GM12878 (cell line): ENCODE measurements at regions not wholly inside any gene's neighbourhood (a gene's known extent, or its start where the extent isn't known, plus 50 kb on each side); places are given as distances from the start of the nearest gene placed in this dataset.

ENCODE experiments used
- ATAC-seq: fragments of 200-7000 bp; cut with Tn5 transposase; 3 replicates; pipeline ENCODE4 v1.9.1; 2020; ENCODE audit warnings: mild to moderate bottlenecking, moderate library complexity
- BruUV-seq: library from RNA; stranded (reverse); fragments of 400-500 nt; replicated peaks from 2 replicates; lab custom pipeline; 2021; lab: Mats Ljungman, UMichigan
- CTCF ChIA-PET: fragments of 300-600 bp; sonication (Branson Sonifier 250); formaldehyde crosslinking; extraction: SDS; loops from one replicate; lab custom pipeline; 2021; ENCODE audit warnings: inconsistent platforms; lab: Yijun Ruan, JAX
- POLR2A ChIA-PET: fragments of 350-600 bp; formaldehyde crosslinking; extraction: SDS; loops from one replicate; lab custom pipeline; 2021; ENCODE audit warnings: inconsistent platforms; lab: Charles Lee
- RAD21 ChIA-PET: fragments of 300-600 bp; sonication (Branson Sonifier 250); formaldehyde crosslinking; loops from one replicate; lab custom pipeline; 2023; ENCODE audit warnings: antibody characterized with exemption; ENCODE audit not compliant: unreplicated experiment; lab: Charles Lee
- SMC1A ChIA-PET: fragments of 300-600 bp; sonication (Branson Sonifier 250); formaldehyde crosslinking; loops from one replicate; lab custom pipeline; 2023; ENCODE audit not compliant: unreplicated experiment, uncharacterized antibody; lab: Charles Lee
- DNase-seq: peaks from one replicate; pipeline ENCODE4 v3.0.0-alpha.2; 2011; ENCODE audit warnings: low read depth, low spot score
- FAIRE-seq: peaks from 3 replicates; lab custom pipeline; 2011; peaks lifted over from hg19 to GRCh38; lab: Jason Lieb, UNC
- H2AFZ ChIP-seq: 2 replicates; pipeline ENCODE4 v1.6.0; 2011; ENCODE audit warnings: low read depth, low read length, control low read depth; ENCODE audit not compliant: control insufficient read depth
- H3K27ac ChIP-seq: 2 replicates; pipeline ENCODE4 v1.5.1; 2011; ENCODE audit warnings: control low read depth; ENCODE audit not compliant: control insufficient read depth, insufficient read depth
- H3K27me3 ChIP-seq, 2 experiments: replicated peaks in 1 of 2; 2 replicates each; pipeline versions ENCODE4 v1.6.0 to v1.6.1; 2011; ENCODE audit warnings: low read length in 1 of 2; ENCODE audit not compliant: control insufficient read depth in 2 of 2, insufficient read depth in 2 of 2
- H3K36me3 ChIP-seq, 2 experiments: 2 replicates each; pipeline ENCODE4 v1.5.1; 2011; ENCODE audit warnings: low read length in 1 of 2; ENCODE audit not compliant: control insufficient read depth in 2 of 2, insufficient read depth in 2 of 2
- H3K4me1 ChIP-seq: 2 replicates; pipeline ENCODE4 v1.6.1; 2011; ENCODE audit warnings: mild to moderate bottlenecking, low read length, moderate library complexity, mixed read lengths; ENCODE audit not compliant: control insufficient read depth, insufficient read depth
- H3K4me2 ChIP-seq: 2 replicates; pipeline ENCODE4 v1.6.0; 2011; ENCODE audit warnings: control low read depth; ENCODE audit not compliant: control insufficient read depth, insufficient read depth
- H3K4me3 ChIP-seq: fragments of 200-600 bp; sonication (generic); 2 replicates; pipeline ENCODE4 v1.5.1; 2016
- H3K79me2 ChIP-seq: 2 replicates; pipeline ENCODE4 v1.6.0; 2011; ENCODE audit warnings: low read length; ENCODE audit not compliant: control insufficient read depth, insufficient read depth
- H3K9ac ChIP-seq: 2 replicates; pipeline ENCODE4 v1.8.0; 2011; ENCODE audit warnings: low read length, control low read depth, mixed read lengths; ENCODE audit not compliant: control insufficient read depth, insufficient read depth
- H3K9me3 ChIP-seq: replicated peaks from 3 replicates; pipeline ENCODE4 v1.5.1; 2011; ENCODE audit warnings: mild to moderate bottlenecking, low read length; ENCODE audit not compliant: control insufficient read depth, insufficient read depth
- H4K20me1 ChIP-seq: 2 replicates; pipeline ENCODE4 v1.6.0; 2011; ENCODE audit not compliant: control insufficient read depth, insufficient read depth
- BCLAF1 ChIP-seq: fragments of 450-650 bp; IDR thresholded peaks from 2 replicates; pipeline ENCODE4 v1.6.1; 2017; ENCODE audit warnings: antibody characterized with exemption, mild to moderate bottlenecking, moderate library complexity
- MEF2A ChIP-seq: IDR thresholded peaks from 2 replicates; pipeline ENCODE4 v1.6.1; 2011; ENCODE audit warnings: low read depth, mild to moderate bottlenecking, low read length, moderate library complexity; ENCODE audit not compliant: insufficient read depth
- PAX5 ChIP-seq: IDR thresholded peaks from 2 replicates; pipeline ENCODE4 v1.6.1; 2011; ENCODE audit warnings: low read depth, low read length, borderline replicate concordance
- PRDM15 ChIP-seq: fragments of 450-650 bp; formaldehyde crosslinking; IDR thresholded peaks from 2 replicates; pipeline ENCODE4 v1.4.0; 2020; ENCODE audit warnings: mild to moderate bottlenecking, moderate library complexity
- SMAD5 ChIP-seq: IDR thresholded peaks from 2 replicates; pipeline ENCODE4 v1.6.1; 2016; ENCODE audit warnings: antibody characterized with exemption, low read depth
- USF2 ChIP-seq: IDR thresholded peaks from 2 replicates; pipeline ENCODE4 v1.6.1; 2011; ENCODE audit warnings: low read depth, low read length, improper control_type of control experiment, borderline replicate concordance
- WRNIP1 ChIP-seq: IDR thresholded peaks from 2 replicates; pipeline ENCODE4 v1.6.1; 2011; ENCODE audit warnings: low read depth, low read length, improper control_type of control experiment, borderline replicate concordance
- in situ Hi-C: fragments of 300-500 bp; cut with MboI; formaldehyde crosslinking; loops from 9 replicates; pipeline ENCODE4 v1.14.3; 2018; ENCODE audit warnings: mixed read lengths
- intact Hi-C: fragments of 100-400 bp; cut with micrococcal nuclease; formaldehyde crosslinking; loops from one replicate; pipeline ENCODE4 v1.14.2; 2022; ENCODE audit not compliant: unreplicated experiment
- TF ChIP-seq, protein P1 (sequence below): IDR thresholded peaks from 2 replicates; pipeline ENCODE4 v1.6.1; 2011; ENCODE audit warnings: borderline replicate concordance, low read depth, mild to moderate bottlenecking, moderate library complexity, low read length; ENCODE audit not compliant: insufficient read depth, poor library complexity, severe bottlenecking
- TF ChIP-seq, protein P2 (sequence below): fragments of 450-650 bp; IDR thresholded peaks from 2 replicates; pipeline ENCODE4 v1.6.1; 2017; ENCODE audit warnings: mild to moderate bottlenecking
- TF ChIP-seq, protein P3 (sequence below): IDR thresholded peaks from 2 replicates; pipeline ENCODE4 v1.6.1; 2011; ENCODE audit warnings: low read depth, mild to moderate bottlenecking, low read length, moderate library complexity, borderline replicate concordance; ENCODE audit errors: extremely low read depth

DNA sequence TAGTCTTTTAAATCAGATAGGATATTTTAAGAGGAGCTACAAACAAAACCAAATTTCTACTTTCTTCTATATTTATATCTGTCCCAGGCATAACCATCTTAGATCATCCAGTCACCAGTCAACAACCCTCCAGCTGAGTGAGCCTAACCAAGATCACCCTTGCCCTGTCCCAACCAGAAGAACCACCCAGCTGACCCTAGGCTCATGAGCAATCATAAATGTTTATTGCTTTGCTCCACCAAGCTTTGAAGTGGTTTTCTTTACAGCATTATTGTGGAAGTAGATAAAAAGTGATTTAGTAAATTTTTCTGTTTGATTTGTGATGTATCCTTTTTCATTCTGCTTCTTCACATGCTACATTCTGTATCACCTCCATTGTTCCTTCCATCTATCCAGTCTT is 167.2 kb upstream of the PIEZO2 start:
- intact Hi-C loops: no loop called here
- FAIRE-seq: no peak
- no peaks in the 10 kb centered on the region for H3K79me2 ChIP-seq
- no peak overlapping the region for H3K4me3 ChIP-seq
- CTCF ChIA-PET: interaction anchor here (0.7 kb wide), 1 partner anchor 350 kb away, joined by 3 read pairs; no protein-coding TSS in a partner anchor
- SMC1A ChIA-PET: interaction anchor here (1.2 kb wide), 1 partner anchor 10 kb away, joined by 5 read pairs; no protein-coding TSS in a partner anchor
- no peak for ATAC-seq
- no peaks in the 10 kb centered on the region for H4K20me1 ChIP-seq
- POLR2A ChIA-PET: no interaction called here
- no peak overlapping the region for H3K27ac ChIP-seq
- no peak overlapping the region for H3K9ac ChIP-seq
- H3K36me3 ChIP-seq: no peaks in the 10 kb centered on the region
- no peak overlapping the region for H2AFZ ChIP-seq
- no peaks in the 10 kb centered on the region for H3K9me3 ChIP-seq
- DNase-seq: no peak
- no peaks in the 10 kb centered on the region; a peak in 1 of 4 replicates for H3K27me3 ChIP-seq
- RAD21 ChIA-PET: interaction anchor here (1.0 kb wide), 1 partner anchor 10 kb away, joined by 3 read pairs; no protein-coding TSS in a partner anchor
- H3K4me2 ChIP-seq: no peak overlapping the region
- in situ Hi-C loops: loop anchor here (10.0 kb wide), 1 partner anchor 238 kb away; no protein-coding TSS in a partner anchor
- no peaks in the 10 kb centered on the region for H3K4me1 ChIP-seq
- no TSS peak for BruUV-seq
- TF ChIP-seq BCLAF1: no peak
- no peak for TF ChIP-seq PAX5
- TF ChIP-seq, protein P1, sequence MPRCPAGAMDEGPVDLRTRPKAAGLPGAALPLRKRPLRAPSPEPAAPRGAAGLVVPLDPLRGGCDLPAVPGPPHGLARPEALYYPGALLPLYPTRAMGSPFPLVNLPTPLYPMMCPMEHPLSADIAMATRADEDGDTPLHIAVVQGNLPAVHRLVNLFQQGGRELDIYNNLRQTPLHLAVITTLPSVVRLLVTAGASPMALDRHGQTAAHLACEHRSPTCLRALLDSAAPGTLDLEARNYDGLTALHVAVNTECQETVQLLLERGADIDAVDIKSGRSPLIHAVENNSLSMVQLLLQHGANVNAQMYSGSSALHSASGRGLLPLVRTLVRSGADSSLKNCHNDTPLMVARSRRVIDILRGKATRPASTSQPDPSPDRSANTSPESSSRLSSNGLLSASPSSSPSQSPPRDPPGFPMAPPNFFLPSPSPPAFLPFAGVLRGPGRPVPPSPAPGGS: no peak
- TF ChIP-seq USF2: no peak
- TF ChIP-seq, protein P2, sequence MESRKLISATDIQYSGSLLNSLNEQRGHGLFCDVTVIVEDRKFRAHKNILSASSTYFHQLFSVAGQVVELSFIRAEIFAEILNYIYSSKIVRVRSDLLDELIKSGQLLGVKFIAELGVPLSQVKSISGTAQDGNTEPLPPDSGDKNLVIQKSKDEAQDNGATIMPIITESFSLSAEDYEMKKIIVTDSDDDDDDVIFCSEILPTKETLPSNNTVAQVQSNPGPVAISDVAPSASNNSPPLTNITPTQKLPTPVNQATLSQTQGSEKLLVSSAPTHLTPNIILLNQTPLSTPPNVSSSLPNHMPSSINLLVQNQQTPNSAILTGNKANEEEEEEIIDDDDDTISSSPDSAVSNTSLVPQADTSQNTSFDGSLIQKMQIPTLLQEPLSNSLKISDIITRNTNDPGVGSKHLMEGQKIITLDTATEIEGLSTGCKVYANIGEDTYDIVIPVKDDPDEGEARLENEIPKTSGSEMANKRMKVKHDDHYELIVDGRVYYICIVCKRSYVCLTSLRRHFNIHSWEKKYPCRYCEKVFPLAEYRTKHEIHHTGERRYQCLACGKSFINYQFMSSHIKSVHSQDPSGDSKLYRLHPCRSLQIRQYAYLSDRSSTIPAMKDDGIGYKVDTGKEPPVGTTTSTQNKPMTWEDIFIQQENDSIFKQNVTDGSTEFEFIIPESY: no peak
- TF ChIP-seq, protein P3, sequence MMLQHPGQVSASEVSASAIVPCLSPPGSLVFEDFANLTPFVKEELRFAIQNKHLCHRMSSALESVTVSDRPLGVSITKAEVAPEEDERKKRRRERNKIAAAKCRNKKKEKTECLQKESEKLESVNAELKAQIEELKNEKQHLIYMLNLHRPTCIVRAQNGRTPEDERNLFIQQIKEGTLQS: no peak
- TF ChIP-seq PRDM15 (CRISPR knock-in tag): no peak
- TF ChIP-seq MEF2A: no peak
- TF ChIP-seq WRNIP1: no peak
- TF ChIP-seq SMAD5: no peak
